ENCODE measurements at regions not wholly inside any gene's neighbourhood (a gene's known extent, or its start where the extent isn't known, plus 50 kb on each side); places are given as distances from the start of the nearest gene placed in this dataset.

DNA sequence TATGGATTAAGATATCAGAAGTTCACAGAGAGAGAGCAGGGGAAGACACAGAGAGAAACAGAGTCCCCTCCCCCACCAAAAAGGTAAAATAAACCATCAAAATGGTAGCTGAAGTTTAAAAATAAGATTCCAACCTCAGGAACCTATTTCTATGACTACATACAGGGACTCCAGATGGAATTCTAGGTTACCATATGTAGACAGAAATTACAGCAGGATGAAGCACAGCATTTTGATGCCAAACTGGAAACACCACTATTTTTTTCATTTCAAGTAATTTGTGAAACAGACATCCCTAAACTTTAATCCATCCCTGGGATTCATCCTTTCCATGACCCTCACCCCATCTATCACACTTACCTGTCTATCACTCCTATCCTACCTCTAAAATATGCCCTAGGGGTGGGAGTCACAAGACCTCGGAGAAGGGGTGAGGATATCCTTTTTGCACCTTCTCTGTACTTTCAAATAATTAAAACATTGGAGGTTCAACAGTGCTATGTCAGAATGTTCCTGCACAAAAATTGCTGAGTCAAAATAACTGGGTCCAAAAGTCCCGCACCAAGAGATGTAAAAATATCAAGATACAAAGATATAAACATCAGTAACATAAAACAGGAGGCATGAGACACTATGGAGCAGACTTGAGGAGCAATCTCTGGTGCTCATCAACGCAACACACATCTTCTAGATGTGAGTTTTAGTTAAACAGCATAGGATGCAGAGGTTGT is 344.5 kb upstream of the RASGEF1B start:
- TF ChIP-seq, protein P1, sequence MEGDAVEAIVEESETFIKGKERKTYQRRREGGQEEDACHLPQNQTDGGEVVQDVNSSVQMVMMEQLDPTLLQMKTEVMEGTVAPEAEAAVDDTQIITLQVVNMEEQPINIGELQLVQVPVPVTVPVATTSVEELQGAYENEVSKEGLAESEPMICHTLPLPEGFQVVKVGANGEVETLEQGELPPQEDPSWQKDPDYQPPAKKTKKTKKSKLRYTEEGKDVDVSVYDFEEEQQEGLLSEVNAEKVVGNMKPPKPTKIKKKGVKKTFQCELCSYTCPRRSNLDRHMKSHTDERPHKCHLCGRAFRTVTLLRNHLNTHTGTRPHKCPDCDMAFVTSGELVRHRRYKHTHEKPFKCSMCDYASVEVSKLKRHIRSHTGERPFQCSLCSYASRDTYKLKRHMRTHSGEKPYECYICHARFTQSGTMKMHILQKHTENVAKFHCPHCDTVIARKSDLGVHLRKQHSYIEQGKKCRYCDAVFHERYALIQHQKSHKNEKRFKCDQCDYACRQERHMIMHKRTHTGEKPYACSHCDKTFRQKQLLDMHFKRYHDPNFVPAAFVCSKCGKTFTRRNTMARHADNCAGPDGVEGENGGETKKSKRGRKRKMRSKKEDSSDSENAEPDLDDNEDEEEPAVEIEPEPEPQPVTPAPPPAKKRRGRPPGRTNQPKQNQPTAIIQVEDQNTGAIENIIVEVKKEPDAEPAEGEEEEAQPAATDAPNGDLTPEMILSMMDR (IDR thresholded peaks at IDR 0.05; ENCODE audit: borderline replicate concordance, insufficient read depth, low read depth, low read length), result no peak
- H3K4me3 ChIP-seq (ENCODE audit: low read depth, low read length), result no peak overlapping the region

DNA sequence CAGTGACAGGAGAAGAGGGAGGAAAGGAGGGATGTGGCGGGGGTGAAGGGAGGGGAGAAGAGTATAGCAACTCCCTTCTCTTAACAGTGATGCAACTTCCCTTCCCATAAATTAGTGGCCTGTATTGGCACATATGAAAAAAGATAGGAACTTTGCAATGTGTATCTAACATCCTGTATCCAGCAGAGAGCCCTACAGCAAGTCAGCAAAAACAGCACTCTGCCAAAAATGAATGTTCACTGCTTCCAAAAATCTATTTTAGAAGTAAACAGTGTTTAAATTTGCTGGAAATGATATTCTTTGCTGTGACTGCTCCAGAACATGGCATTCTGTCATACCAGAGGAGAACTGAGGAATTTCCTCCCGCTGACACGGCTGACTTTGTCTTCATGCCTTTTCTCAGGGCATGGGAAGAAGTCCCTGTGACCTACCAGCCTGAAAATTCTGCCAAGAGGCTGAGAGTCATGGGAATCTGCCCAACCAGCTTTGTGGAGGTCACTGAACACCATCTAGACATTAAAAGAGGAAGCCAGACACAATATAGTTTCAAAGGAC is 343.4 kb upstream of the RASGEF1B start:
- TF ChIP-seq, protein P1 (IDR thresholded peaks at IDR 0.05; ENCODE audit: borderline replicate concordance, insufficient read depth, low read depth, low read length), result no peak

DNA sequence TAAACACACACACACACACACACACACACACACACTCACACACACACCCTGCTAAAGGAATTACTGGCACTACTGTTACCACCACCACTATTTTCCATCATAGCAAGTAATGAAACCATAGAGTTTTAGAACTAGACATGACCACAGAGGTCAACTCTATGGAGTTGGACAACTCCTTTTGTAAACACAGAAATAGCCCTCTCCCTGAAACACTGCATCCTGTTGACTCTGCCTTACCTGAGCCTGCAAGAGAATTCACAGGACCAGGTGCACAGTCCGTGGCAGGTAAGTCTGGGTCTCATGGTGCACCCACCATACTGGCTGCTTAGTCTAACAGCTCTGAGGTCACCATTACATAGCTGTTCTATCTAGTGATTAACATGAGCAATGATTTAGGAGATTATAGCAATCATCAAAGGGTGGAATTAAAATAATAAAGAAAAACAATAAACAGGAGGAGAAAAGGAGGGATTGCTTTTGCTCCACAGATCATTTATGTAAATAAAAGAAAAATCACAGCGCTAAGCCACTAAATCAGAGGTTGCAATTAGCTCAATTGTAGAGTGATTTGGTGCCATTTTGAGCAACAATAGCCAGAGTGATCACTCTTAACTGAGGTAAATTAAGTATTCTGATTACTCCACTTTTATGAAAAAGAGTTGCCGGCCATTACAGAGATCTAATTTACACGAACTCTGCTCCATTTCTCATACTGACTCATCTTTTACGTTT is 340.0 kb upstream of the RASGEF1B start:
- TF ChIP-seq, protein P1 (IDR thresholded peaks at IDR 0.05; ENCODE audit: borderline replicate concordance, insufficient read depth, low read depth, low read length), result no peak
- H3K4me3 ChIP-seq (ENCODE audit: low read depth, low read length), result no peak overlapping the region

More for the DNA sequence above, 343.4 kb upstream of the RASGEF1B start:
- H3K4me3 ChIP-seq (ENCODE audit: low read depth, low read length), result no peak overlapping the region

DNA sequence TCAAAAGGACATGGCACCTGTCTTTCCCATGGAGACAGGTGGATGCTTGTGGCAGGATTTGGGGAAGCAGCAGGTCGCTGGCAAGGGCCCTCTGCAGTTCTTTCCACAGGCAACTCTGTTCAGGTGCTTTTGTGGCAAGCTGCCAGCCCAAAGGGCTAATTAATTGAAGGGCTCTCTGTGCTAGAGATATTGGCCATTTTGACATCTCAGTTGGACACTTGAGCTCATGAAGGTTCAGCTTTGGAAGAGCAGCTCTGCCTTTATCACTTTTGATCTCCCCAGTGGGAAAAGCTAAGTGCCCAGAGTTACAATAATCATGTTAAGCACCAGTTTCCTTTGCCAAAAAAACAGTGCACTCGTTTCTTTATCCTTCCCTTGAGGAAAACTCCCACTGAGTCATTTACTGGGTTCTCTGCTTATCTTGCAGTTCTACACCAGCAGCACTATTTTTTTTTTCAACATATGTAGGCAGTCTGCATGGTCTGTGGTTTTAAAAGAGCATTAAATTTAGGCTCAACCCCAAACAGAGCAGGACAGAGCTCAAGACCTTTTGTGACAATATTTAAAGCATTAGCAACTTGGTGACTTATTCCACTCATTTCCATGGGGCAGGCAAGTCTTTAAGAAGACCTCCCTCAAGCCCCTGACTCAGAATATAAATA is 336.4 kb upstream of the RASGEF1B start:
- TF ChIP-seq, protein P1 (IDR thresholded peaks at IDR 0.05; ENCODE audit: borderline replicate concordance, insufficient read depth, low read depth, low read length), result no peak
- no peak overlapping the region for H3K4me3 ChIP-seq (ENCODE audit: low read depth, low read length)

DNA sequence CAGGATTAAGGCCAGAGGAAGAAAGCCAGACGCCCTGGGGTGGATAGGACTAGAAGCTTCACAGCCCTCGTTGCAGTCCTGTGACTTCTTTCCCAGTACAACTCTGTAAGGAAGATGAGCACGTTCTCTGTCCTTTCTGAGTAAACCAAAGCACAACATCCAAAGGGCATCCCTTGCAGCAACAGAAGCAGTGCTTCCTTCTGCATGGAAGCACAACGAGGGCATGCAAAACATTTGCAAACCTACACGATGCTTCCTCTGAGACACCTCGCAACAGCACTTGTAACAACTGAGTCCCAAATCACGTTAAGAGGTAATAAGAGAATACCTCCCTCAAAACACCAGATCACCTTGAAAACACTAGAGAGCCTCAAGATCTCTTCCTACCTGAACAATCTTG is 335.7 kb upstream of the RASGEF1B start:
- TF ChIP-seq, protein P1 (IDR thresholded peaks at IDR 0.05; ENCODE audit: borderline replicate concordance, insufficient read depth, low read depth, low read length), result no peak
- no peak overlapping the region for H3K4me3 ChIP-seq (ENCODE audit: low read depth, low read length)

DNA sequence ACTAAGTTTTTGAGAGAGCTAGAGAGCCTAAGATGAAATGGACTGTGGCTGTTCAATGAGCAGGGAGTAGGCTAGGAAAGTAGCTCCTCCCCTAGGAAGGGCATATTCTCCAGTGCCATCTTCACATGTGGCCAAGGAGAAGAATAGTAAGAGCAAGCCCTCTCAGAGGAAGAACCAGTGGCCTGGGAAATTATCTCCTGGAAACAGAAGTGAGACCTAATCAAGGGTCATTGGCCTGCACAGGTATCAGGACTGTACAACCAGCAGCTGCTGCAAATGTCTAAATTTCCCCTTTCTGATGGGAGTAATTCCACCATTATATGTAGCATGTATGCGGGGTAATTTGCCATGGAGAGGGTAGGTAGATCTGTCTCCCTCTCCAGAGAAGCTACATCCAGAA is 334.8 kb upstream of the RASGEF1B start:
- H3K4me3 ChIP-seq (ENCODE audit: low read depth, low read length), result no peak overlapping the region
- TF ChIP-seq, protein P1 (IDR thresholded peaks at IDR 0.05; ENCODE audit: borderline replicate concordance, insufficient read depth, low read depth, low read length), result no peak
